Vagina (tissue), 2 donors: ENCODE measurements at regions not wholly inside any gene's neighbourhood (a gene's known extent, or its start where the extent isn't known, plus 50 kb on each side); places are given as distances from the start of the nearest gene placed in this dataset.

Experiments used
- POLR2A ChIP-seq, 2 donors: fragments of 450-650 bp; IDR thresholded peaks; one replicate each; pipeline ENCODE4 v1.6.1; 2017; ENCODE audit warnings: antibody characterized with exemption in 2 of 2, mild to moderate bottlenecking in 2 of 2, moderate library complexity in 2 of 2
- POLR2AphosphoS5 ChIP-seq, 2 donors: sonication (generic); formaldehyde crosslinking; IDR thresholded peaks; one replicate each; pipeline ENCODE4 v1.9.0; 2017; ENCODE audit warnings: antibody characterized with exemption in 2 of 2, mild to moderate bottlenecking in 2 of 2, low read depth in 1 of 2; ENCODE audit not compliant: insufficient read depth in 1 of 2

GRCh38 chr3:6608843-6609242 lies 252.1 kb upstream of the GRM7 start:
- TF ChIP-seq POLR2A (IDR thresholded peaks at IDR 0.05) = no peak
- TF ChIP-seq POLR2AphosphoS5 (IDR thresholded peaks at IDR 0.05; ENCODE audit: insufficient read depth in 1 of 2, low read depth in 1 of 2) = no peak
